ENCODE measurements at regions not wholly inside any gene's neighbourhood (a gene's known extent, or its start where the extent isn't known, plus 50 kb on each side); places are given as distances from the start of the nearest gene placed in this dataset.

DNA sequence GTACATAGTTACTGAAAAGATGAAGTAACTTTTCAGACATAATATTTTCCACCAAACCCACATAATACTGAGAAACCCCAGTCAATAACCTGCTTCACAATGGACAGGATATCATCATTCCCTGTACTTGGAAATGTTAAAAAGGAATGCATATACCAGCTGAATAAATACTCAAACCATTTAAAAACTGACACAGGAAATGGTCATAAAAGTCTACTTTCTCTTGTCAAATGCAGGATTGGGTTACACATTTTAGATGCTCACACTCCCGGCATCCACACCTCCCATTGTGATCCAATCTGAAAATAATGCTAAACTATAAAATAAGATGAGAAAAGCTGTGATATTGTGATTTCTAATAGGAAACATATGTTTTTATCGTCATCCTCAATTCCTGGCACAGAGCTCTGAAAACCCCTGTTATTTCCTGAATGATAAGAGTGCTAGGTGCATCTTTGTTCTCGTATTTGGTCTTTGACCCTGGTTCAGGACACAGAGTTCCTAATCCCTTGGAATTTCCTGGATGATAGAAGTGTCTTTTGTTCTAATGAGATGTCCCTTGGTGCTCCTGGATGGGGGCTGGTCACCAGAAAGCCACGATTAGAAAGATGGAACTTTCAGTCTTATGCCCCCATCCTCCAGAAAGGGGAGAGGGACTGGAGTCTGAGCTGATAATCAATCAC, 821.3 kb downstream of the TRIML1 start:
- H3K27me3 ChIP-seq (ENCODE audit: control insufficient read depth, insufficient read depth, low read length, poor library complexity, severe bottlenecking), result peaks cover 26% of the 10 kb centered on the region
- Mint-ChIP-seq H3K27me3 (ENCODE audit: insufficient read depth) (peaks cover 25% of the 10 kb centered on the region), H3K27ac (no peak overlapping the region), H3K4me1 (peaks cover 26% of the 10 kb centered on the region), H3K4me3 (no peak overlapping the region), H3K9me3 (peaks cover 20% of the 10 kb centered on the region), H3K36me3 (ENCODE audit: low read depth) (no peaks in the 10 kb centered on the region)
- DNase-seq, result no peak
- no peaks in the 10 kb centered on the region for H3K36me3 ChIP-seq (ENCODE audit: control insufficient read depth, insufficient read depth, low read length)
- H3K4me3 ChIP-seq (ENCODE audit: low read length), result no peak overlapping the region
- no peak overlapping the region for H3K27ac ChIP-seq (ENCODE audit: low read depth, low read length)
- peaks cover 12% of the 10 kb centered on the region for H3K4me1 ChIP-seq (ENCODE audit: control insufficient read depth, insufficient read depth, low read length)
- TF ChIP-seq, protein P1, sequence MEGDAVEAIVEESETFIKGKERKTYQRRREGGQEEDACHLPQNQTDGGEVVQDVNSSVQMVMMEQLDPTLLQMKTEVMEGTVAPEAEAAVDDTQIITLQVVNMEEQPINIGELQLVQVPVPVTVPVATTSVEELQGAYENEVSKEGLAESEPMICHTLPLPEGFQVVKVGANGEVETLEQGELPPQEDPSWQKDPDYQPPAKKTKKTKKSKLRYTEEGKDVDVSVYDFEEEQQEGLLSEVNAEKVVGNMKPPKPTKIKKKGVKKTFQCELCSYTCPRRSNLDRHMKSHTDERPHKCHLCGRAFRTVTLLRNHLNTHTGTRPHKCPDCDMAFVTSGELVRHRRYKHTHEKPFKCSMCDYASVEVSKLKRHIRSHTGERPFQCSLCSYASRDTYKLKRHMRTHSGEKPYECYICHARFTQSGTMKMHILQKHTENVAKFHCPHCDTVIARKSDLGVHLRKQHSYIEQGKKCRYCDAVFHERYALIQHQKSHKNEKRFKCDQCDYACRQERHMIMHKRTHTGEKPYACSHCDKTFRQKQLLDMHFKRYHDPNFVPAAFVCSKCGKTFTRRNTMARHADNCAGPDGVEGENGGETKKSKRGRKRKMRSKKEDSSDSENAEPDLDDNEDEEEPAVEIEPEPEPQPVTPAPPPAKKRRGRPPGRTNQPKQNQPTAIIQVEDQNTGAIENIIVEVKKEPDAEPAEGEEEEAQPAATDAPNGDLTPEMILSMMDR (conservative IDR thresholded peaks at IDR 0.05), result no peak
- H3K9me3 ChIP-seq (ENCODE audit: control insufficient read depth, low read length), result no peaks in the 10 kb centered on the region
- no peak overlapping the region for H3K9ac ChIP-seq (ENCODE audit: extremely low read depth, low read length, poor library complexity, severe bottlenecking)
- WGBS, 2 experiments (ENCODE audit: insufficient coverage in 1 of 2, insufficient read length in 1 of 2), result 69 to 78% methylated on average over 2 to 4 of the region's 4 CpGs

DNA sequence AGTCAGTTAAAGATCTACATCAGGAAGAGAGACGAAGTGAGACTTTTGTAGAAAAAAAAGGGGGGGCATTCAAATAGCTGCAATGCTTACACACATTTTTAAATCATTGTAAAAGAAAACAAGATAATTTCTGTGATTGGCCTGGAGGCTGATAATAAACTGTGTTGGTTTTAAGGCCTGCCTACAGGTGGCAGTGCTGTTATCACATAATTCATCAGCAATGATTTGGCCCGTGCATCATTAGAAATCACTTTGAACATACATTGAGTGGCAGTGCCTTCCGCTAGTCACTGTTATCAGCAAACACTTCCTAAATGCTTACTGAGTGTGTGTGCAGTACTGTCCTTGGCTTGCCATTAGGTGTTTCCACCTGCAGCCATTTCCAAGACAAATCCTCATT, 831.9 kb downstream of the TRIML1 start:
- peaks cover 8% of the 10 kb centered on the region for H3K4me1 Mint-ChIP-seq
- TF ChIP-seq, protein P1 (conservative IDR thresholded peaks at IDR 0.05), result peak; percentile 60
- H3K9ac ChIP-seq (ENCODE audit: extremely low read depth, low read length, poor library complexity, severe bottlenecking), result no peak overlapping the region
- no peak overlapping the region for H3K4me3 ChIP-seq (ENCODE audit: low read length)
- H3K27ac Mint-ChIP-seq, result no peak overlapping the region
- H3K36me3 ChIP-seq (ENCODE audit: control insufficient read depth, insufficient read depth, low read length), result no peaks in the 10 kb centered on the region
- H3K36me3 Mint-ChIP-seq (ENCODE audit: low read depth), result peaks cover 2% of the 10 kb centered on the region
- 42 to 60% methylated on average over 2 to 3 of the region's 3 CpGs for WGBS, 2 experiments (ENCODE audit: insufficient coverage in 1 of 2, insufficient read length in 1 of 2)
- no peak for DNase-seq
- H3K27me3 ChIP-seq (ENCODE audit: control insufficient read depth, insufficient read depth, low read length, poor library complexity, severe bottlenecking), result no peaks in the 10 kb centered on the region
- no peak overlapping the region for H3K4me3 Mint-ChIP-seq
- H3K9me3 Mint-ChIP-seq, result peaks cover 13% of the 10 kb centered on the region
- peaks cover 5% of the 10 kb centered on the region for H3K9me3 ChIP-seq (ENCODE audit: control insufficient read depth, low read length)
- H3K4me1 ChIP-seq (ENCODE audit: control insufficient read depth, insufficient read depth, low read length), result peaks cover 3% of the 10 kb centered on the region
- H3K27me3 Mint-ChIP-seq (ENCODE audit: insufficient read depth), result no peaks in the 10 kb centered on the region
- no peak overlapping the region for H3K27ac ChIP-seq (ENCODE audit: low read depth, low read length)

DNA sequence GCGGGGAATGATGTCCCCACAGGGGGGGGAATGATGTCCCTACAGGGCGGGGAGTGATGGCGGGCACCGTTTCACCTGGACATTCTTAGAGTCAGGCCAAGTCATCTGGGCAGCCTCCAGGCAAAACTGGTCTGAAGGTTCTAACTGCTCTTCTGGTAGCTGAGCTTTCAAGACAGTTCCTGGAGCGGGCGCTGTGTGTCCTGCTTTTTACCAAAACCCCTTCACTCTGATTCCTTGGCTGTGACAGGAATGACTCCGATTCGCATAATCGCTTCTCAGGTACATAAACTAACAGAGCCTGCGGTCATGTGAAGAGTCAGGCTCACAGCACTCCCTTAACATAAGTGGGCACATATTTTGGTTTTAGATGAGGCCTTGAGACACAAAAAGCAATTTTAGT, 836.0 kb downstream of the TRIML1 start:
- peaks cover 2% of the 10 kb centered on the region for H3K36me3 Mint-ChIP-seq (ENCODE audit: low read depth)
- no peak overlapping the region for H3K27ac ChIP-seq (ENCODE audit: low read depth, low read length)
- DNase-seq, result peak; percentile 55
- H3K27me3 Mint-ChIP-seq (ENCODE audit: insufficient read depth), result no peaks in the 10 kb centered on the region
- peaks cover 19% of the 10 kb centered on the region for H3K4me1 ChIP-seq (ENCODE audit: control insufficient read depth, insufficient read depth, low read length)
- no peak overlapping the region for H3K9ac ChIP-seq (ENCODE audit: extremely low read depth, low read length, poor library complexity, severe bottlenecking)
- H3K9me3 ChIP-seq (ENCODE audit: control insufficient read depth, low read length), result peaks cover 5% of the 10 kb centered on the region
- H3K27me3 ChIP-seq (ENCODE audit: control insufficient read depth, insufficient read depth, low read length, poor library complexity, severe bottlenecking), result no peaks in the 10 kb centered on the region
- H3K4me3 ChIP-seq (ENCODE audit: low read length), result no peak overlapping the region
- H3K4me3 Mint-ChIP-seq, result no peak overlapping the region
- no peaks in the 10 kb centered on the region for H3K36me3 ChIP-seq (ENCODE audit: control insufficient read depth, insufficient read depth, low read length)
- 91 to 95% methylated on average over 9 to 10 of the region's 10 CpGs for WGBS, 2 experiments (ENCODE audit: insufficient coverage in 1 of 2, insufficient read length in 1 of 2)
- TF ChIP-seq, protein P1 (conservative IDR thresholded peaks at IDR 0.05), result no peak
- H3K9me3 Mint-ChIP-seq, result peaks cover 13% of the 10 kb centered on the region
- H3K27ac Mint-ChIP-seq, result no peak overlapping the region
- H3K4me1 Mint-ChIP-seq, result peaks cover 23% of the 10 kb centered on the region

Measured in endodermal cell (in vitro differentiated cells).